ENCODE measurements at regions not wholly inside any gene's neighbourhood (a gene's known extent, or its start where the extent isn't known, plus 50 kb on each side); places are given as distances from the start of the nearest gene placed in this dataset.

GRCh38 chr9:89839449-89839848, 234.6 kb downstream of the GADD45G start:
- H3K27me3 Mint-ChIP-seq, result no peaks in the 10 kb centered on the region
- intact Hi-C loops (cut with DNase I, micrococcal nuclease), result no loop called here
- no peaks in the 10 kb centered on the region for H3K4me1 ChIP-seq (ENCODE audit: insufficient read depth, low read length)
- TF ChIP-seq, protein P1, sequence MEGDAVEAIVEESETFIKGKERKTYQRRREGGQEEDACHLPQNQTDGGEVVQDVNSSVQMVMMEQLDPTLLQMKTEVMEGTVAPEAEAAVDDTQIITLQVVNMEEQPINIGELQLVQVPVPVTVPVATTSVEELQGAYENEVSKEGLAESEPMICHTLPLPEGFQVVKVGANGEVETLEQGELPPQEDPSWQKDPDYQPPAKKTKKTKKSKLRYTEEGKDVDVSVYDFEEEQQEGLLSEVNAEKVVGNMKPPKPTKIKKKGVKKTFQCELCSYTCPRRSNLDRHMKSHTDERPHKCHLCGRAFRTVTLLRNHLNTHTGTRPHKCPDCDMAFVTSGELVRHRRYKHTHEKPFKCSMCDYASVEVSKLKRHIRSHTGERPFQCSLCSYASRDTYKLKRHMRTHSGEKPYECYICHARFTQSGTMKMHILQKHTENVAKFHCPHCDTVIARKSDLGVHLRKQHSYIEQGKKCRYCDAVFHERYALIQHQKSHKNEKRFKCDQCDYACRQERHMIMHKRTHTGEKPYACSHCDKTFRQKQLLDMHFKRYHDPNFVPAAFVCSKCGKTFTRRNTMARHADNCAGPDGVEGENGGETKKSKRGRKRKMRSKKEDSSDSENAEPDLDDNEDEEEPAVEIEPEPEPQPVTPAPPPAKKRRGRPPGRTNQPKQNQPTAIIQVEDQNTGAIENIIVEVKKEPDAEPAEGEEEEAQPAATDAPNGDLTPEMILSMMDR (IDR thresholded peaks at IDR 0.05), result no peak
- DNase-seq (no peak), ATAC-seq (ENCODE audit: poor library complexity) (no peak)
- H3K9me3 Mint-ChIP-seq, result no peaks in the 10 kb centered on the region
- H3K27ac ChIP-seq (ENCODE audit: low read depth in 1 of 2, low read length in 2 of 2), result no peak overlapping the region
- H3K36me3 ChIP-seq (ENCODE audit: insufficient read depth, low read length), result no peaks in the 10 kb centered on the region
- CTCF ChIA-PET, result no interaction called here
- no peak overlapping the region for H3K27ac Mint-ChIP-seq
- no peaks in the 10 kb centered on the region for H3K36me3 Mint-ChIP-seq (ENCODE audit: low read depth)
- POLR2A ChIA-PET, result no interaction called here
- no peaks in the 10 kb centered on the region for H3K4me1 Mint-ChIP-seq (ENCODE audit: low read depth)
- no peak overlapping the region for H3K4me3 Mint-ChIP-seq
- H3K9me3 ChIP-seq (ENCODE audit: control insufficient read depth in 1 of 2, insufficient read depth in 1 of 2, low read length in 2 of 2), result no peaks in the 10 kb centered on the region
- no peak overlapping the region for H3K4me3 ChIP-seq (ENCODE audit: low read length)
- peaks cover 0 to 3% of the 10 kb centered on the region in 2 experiments for H3K27me3 ChIP-seq (ENCODE audit: control insufficient read depth in 1 of 2, insufficient read depth in 2 of 2, low read length in 2 of 2)

GRCh38 chr9:89839952-89840351, 235.1 kb downstream of the GADD45G start:
- Mint-ChIP-seq H3K9me3 (no peaks in the 10 kb centered on the region), H3K4me3 (no peak overlapping the region), H3K27me3 (no peaks in the 10 kb centered on the region), H3K27ac (no peak overlapping the region), H3K4me1 (ENCODE audit: low read depth) (no peaks in the 10 kb centered on the region), H3K36me3 (ENCODE audit: low read depth) (no peaks in the 10 kb centered on the region)
- H3K27ac ChIP-seq (ENCODE audit: low read depth in 1 of 2, low read length in 2 of 2), result no peak overlapping the region
- ChIA-PET CTCF (no interaction called here), POLR2A (no interaction called here)
- no peak overlapping the region for H3K4me3 ChIP-seq (ENCODE audit: low read length)
- peaks cover 0 to 3% of the 10 kb centered on the region in 2 experiments for H3K27me3 ChIP-seq (ENCODE audit: control insufficient read depth in 1 of 2, insufficient read depth in 2 of 2, low read length in 2 of 2)
- no peaks in the 10 kb centered on the region for H3K9me3 ChIP-seq (ENCODE audit: control insufficient read depth in 1 of 2, insufficient read depth in 1 of 2, low read length in 2 of 2)
- DNase-seq, result no peak
- TF ChIP-seq, protein P1 (IDR thresholded peaks at IDR 0.05), result no peak
- no peaks in the 10 kb centered on the region for H3K4me1 ChIP-seq (ENCODE audit: insufficient read depth, low read length)
- ATAC-seq (ENCODE audit: poor library complexity), result no peak
- intact Hi-C loops (cut with DNase I, micrococcal nuclease), result no loop called here
- H3K36me3 ChIP-seq (ENCODE audit: insufficient read depth, low read length), result no peaks in the 10 kb centered on the region

DNA sequence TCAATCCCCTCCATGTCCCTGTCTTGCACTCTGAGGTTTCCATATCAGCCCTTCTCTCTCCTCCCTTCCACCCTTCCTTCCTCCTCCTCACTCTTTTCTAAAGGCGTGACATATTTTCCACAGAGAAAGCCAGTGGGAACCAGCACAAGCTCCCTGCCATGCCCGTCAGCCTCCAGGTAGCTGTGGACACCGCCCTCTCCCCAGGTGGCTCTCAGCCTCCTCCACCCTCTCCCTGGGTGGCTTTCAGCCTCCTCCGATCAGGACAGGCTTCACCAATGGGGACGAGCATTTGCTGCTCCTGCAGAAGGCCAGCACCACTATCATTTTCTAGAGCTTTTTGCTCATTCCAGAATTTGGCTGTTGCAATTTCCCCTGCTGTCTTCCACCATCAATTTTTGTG, 236.6 kb downstream of the GADD45G start:
- TF ChIP-seq, protein P1 (IDR thresholded peaks at IDR 0.05), result no peak
- POLR2A ChIA-PET, result no interaction called here
- intact Hi-C loops (cut with DNase I, micrococcal nuclease), result no loop called here
- H3K36me3 Mint-ChIP-seq (ENCODE audit: low read depth), result no peaks in the 10 kb centered on the region
- no peak for ATAC-seq (ENCODE audit: poor library complexity)
- H3K36me3 ChIP-seq (ENCODE audit: insufficient read depth, low read length), result no peaks in the 10 kb centered on the region
- H3K9me3 ChIP-seq (ENCODE audit: control insufficient read depth in 1 of 2, insufficient read depth in 1 of 2, low read length in 2 of 2), result no peaks in the 10 kb centered on the region
- H3K4me3 ChIP-seq (ENCODE audit: low read length), result no peak overlapping the region
- H3K27ac ChIP-seq (ENCODE audit: low read depth in 1 of 2, low read length in 2 of 2), result no peak overlapping the region
- H3K27me3 Mint-ChIP-seq, result no peaks in the 10 kb centered on the region
- no peaks in the 10 kb centered on the region for H3K9me3 Mint-ChIP-seq
- H3K4me1 ChIP-seq (ENCODE audit: insufficient read depth, low read length), result no peaks in the 10 kb centered on the region
- H3K27me3 ChIP-seq (ENCODE audit: control insufficient read depth in 1 of 2, insufficient read depth in 2 of 2, low read length in 2 of 2), result no peaks in the 10 kb centered on the region
- CTCF ChIA-PET, result no interaction called here
- no peak overlapping the region for H3K4me3 Mint-ChIP-seq
- no peaks in the 10 kb centered on the region for H3K4me1 Mint-ChIP-seq (ENCODE audit: low read depth)
- no peak overlapping the region for H3K27ac Mint-ChIP-seq
- DNase-seq, result no peak

Measured in CD4-positive, alpha-beta T cell (primary cell).